ENCODE measurements at regions not wholly inside any gene's neighbourhood (a gene's known extent, or its start where the extent isn't known, plus 50 kb on each side); places are given as distances from the start of the nearest gene placed in this dataset.

DNA sequence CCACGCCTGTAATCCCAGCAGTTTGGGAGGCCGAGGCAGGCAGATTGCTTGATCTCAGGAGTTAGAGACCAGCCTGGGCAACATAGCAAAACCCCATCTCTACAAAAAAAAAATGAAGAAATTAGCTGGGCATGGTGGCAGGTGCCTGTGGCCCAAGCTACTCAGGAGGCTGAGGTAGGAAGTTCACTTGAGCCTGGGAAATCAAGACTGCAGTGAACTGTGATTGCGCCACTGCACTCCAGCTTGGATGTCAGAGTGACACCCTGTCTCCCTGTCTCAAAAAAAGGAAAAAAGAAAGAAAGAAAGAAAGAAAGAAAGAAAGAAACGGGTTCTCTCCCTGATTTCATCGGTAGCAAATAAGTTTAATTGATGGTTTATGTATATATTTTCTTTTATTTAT is 64.6 kb upstream of the ESX1 start:
- Histone ChIP-seq H3K27me3 (no peaks in the 10 kb centered on the region), H3K9me3 (no peaks in the 10 kb centered on the region)
- no peak for ATAC-seq

GRCh38 chrX:104318330-104319009 is 63.7 kb upstream of the ESX1 start:
- 47 to 71% methylated on average over 2 to 4 of the region's 4 CpGs for WGBS, 2 donors (ENCODE audit: low coverage in 1 of 2)
- H3K27me3 ChIP-seq, result no peaks in the 10 kb centered on the region
- ATAC-seq, result no peak

More for the DNA sequence above, 64.6 kb upstream of the ESX1 start:
- WGBS, 2 donors (ENCODE audit: low coverage in 1 of 2), result 73 to 74% methylated on average over 3 to 5 of the region's 5 CpGs
- H3K4me1 ChIP-seq, result no peaks in the 10 kb centered on the region
- H3K27ac ChIP-seq, result no peak overlapping the region
- TF ChIP-seq, protein P1, sequence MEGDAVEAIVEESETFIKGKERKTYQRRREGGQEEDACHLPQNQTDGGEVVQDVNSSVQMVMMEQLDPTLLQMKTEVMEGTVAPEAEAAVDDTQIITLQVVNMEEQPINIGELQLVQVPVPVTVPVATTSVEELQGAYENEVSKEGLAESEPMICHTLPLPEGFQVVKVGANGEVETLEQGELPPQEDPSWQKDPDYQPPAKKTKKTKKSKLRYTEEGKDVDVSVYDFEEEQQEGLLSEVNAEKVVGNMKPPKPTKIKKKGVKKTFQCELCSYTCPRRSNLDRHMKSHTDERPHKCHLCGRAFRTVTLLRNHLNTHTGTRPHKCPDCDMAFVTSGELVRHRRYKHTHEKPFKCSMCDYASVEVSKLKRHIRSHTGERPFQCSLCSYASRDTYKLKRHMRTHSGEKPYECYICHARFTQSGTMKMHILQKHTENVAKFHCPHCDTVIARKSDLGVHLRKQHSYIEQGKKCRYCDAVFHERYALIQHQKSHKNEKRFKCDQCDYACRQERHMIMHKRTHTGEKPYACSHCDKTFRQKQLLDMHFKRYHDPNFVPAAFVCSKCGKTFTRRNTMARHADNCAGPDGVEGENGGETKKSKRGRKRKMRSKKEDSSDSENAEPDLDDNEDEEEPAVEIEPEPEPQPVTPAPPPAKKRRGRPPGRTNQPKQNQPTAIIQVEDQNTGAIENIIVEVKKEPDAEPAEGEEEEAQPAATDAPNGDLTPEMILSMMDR (IDR thresholded peaks at IDR 0.05), result no peak
- no peaks in the 10 kb centered on the region for H3K36me3 ChIP-seq
- H3K4me3 ChIP-seq, result no peak overlapping the region

GRCh38 chrX:104316739-104317138 is 62.0 kb upstream of the ESX1 start:
- H3K27me3 ChIP-seq, result no peaks in the 10 kb centered on the region
- no peak overlapping the region for H3K4me3 ChIP-seq
- no peak for ATAC-seq
- H3K4me1 ChIP-seq, result no peaks in the 10 kb centered on the region
- no peaks in the 10 kb centered on the region for H3K9me3 ChIP-seq
- H3K27ac ChIP-seq, result no peak overlapping the region
- TF ChIP-seq EP300 (IDR thresholded peaks at IDR 0.05) (no peak), POLR2AphosphoS5 (IDR thresholded peaks at IDR 0.05) (no peak), POLR2A (IDR thresholded peaks at IDR 0.05) (no peak)
- TF ChIP-seq, protein P1 (IDR thresholded peaks at IDR 0.05), result no peak
- H3K36me3 ChIP-seq, result no peaks in the 10 kb centered on the region
- WGBS, 2 donors (ENCODE audit: low coverage in 1 of 2), result 59 to 67% methylated on average over 2 to 3 of the region's 3 CpGs

More at GRCh38 chrX:104318330-104319009, 63.7 kb upstream of the ESX1 start:
- Histone ChIP-seq H3K36me3 (no peaks in the 10 kb centered on the region), H3K4me1 (no peaks in the 10 kb centered on the region), H3K27ac (no peak overlapping the region), H3K9me3 (no peaks in the 10 kb centered on the region), H3K4me3 (no peak overlapping the region)
- TF ChIP-seq, protein P1 (IDR thresholded peaks at IDR 0.05), result no peak

GRCh38 chrX:104315555-104315954 is 60.8 kb upstream of the ESX1 start:
- Histone ChIP-seq H3K27ac (no peak overlapping the region), H3K9me3 (no peaks in the 10 kb centered on the region), H3K4me1 (no peaks in the 10 kb centered on the region), H3K36me3 (no peaks in the 10 kb centered on the region), H3K4me3 (no peak overlapping the region), H3K27me3 (no peaks in the 10 kb centered on the region)
- ATAC-seq, result no peak
- 78 to 80% methylated on average over 1 to 2 of the region's 3 CpGs for WGBS, 2 donors (ENCODE audit: low coverage in 1 of 2)
- TF ChIP-seq, protein P1 (IDR thresholded peaks at IDR 0.05), result no peak
- TF ChIP-seq POLR2A (IDR thresholded peaks at IDR 0.05), result no peak

GRCh38 chrX:104310657-104311254 is 56.0 kb upstream of the ESX1 start:
- Histone ChIP-seq H3K4me3 (no peak overlapping the region), H3K27ac (no peak overlapping the region), H3K4me1 (no peaks in the 10 kb centered on the region), H3K9me3 (no peaks in the 10 kb centered on the region), H3K27me3 (no peaks in the 10 kb centered on the region), H3K36me3 (no peaks in the 10 kb centered on the region)
- TF ChIP-seq EP300 (IDR thresholded peaks at IDR 0.05), result no peak
- no peak for TF ChIP-seq POLR2A (IDR thresholded peaks at IDR 0.05)
- TF ChIP-seq POLR2AphosphoS5 (IDR thresholded peaks at IDR 0.05), result no peak
- TF ChIP-seq, protein P1 (IDR thresholded peaks at IDR 0.05), result no peak
- 46 to 50% methylated on average over 1 of the region's 2 CpGs for WGBS, 2 donors (ENCODE audit: low coverage in 1 of 2)
- ATAC-seq, result no peak

Data from gastroesophageal sphincter (tissue), 4 donors.